Muscle of back (tissue), 3 donors: ENCODE measurements at regions not wholly inside any gene's neighbourhood (a gene's known extent, or its start where the extent isn't known, plus 50 kb on each side); places are given as distances from the start of the nearest gene placed in this dataset.

Experiments used
- DNase-seq, 3 donors: peaks; one replicate each; pipeline versions ENCODE4 v3.0.0 to v3.0.0-alpha.2; 2013

DNA sequence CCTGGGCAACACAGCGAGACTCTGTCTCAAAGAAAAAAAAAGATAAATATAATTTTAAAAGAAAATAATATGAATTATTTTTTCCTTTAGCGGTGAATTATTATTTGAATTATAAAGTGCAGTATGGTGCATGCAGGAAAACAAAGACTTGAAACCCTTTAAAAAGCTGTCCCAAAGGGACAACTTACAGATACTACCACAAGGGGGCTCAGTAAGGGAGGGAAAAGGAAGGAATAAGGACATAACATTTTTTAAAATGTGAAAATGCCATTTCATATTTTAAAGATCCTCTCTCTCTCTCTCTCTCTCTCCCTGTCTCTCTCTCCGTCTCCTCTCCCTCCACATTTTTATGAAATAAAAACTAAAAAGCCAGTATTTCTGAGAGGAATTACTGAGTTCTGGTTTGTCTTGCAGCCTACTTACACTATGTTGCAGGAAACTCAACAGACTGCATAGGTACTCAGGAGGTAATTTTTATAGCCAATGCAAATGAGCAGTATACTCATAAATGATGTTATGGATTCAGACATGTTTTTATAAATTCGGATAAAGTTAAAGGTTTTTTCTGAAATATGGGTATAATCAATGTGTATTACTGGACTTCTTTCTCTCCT lies 455.0 kb upstream of the GJE1 start:
- peak in 2 of 3 donors; percentile 21 to 30 for DNase-seq

GRCh38 chr6:141675957-141676356 lies 456.8 kb upstream of the GJE1 start:
- peak in 2 of 3 donors; percentile 14 to 20 for DNase-seq

DNA sequence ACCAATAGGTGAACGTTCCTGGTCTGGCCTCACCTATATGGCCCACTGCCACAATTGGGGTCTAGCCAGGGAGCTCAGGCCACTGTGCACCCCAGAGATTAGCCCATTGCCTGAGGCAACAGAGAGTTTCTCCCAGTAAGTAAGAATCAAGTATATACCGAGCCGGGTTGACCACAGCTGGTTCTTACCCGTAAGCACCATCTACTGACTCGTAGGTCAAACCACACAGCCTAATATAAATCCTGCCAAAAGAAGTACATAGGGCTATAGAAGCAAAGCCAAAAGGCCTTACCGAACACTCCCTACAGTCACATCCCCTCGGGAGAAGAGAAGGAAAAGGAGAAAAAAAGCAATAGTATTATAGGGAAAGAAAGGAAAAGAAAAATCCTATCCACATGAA lies 463.6 kb upstream of the GJE1 start:
- no peak for DNase-seq

DNA sequence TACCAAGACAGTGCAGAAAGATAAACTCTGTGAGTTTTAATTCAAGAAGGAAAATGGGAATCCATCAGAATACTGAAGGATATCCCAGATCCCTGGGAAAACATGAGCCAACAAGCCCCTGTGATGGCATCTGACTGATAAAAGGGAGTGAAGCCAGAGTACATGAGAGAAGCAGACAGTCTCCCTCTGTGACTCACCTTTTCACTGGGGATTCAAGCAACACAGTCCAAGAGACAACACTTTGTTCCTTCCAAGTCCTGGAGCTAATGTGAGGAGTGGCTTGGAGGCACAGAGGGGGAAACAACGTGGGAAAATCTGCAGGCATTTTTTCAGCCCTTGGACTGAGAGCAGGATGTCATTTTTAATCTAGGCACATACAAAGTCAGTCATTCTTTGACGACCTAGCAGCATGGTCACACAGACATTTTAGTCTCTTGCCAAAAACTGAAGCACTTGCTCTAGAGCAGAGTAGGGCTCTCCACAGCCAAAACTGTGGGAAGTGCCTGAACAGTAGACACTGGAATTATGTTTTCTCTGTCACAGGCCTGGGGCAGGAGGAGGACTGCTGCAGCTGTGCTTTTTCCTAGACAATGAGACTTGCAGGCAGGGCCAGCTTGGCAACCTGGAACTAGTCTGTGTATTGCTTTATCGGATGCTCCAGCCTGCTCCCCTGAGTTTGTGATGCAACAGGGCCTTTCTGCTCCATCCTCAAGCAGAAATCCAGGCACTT lies 465.0 kb upstream of the GJE1 start:
- peak in 1 of 3 donors; percentile 5 for DNase-seq

GRCh38 chr6:141666187-141666586 lies 466.5 kb upstream of the GJE1 start:
- DNase-seq: no peak

DNA sequence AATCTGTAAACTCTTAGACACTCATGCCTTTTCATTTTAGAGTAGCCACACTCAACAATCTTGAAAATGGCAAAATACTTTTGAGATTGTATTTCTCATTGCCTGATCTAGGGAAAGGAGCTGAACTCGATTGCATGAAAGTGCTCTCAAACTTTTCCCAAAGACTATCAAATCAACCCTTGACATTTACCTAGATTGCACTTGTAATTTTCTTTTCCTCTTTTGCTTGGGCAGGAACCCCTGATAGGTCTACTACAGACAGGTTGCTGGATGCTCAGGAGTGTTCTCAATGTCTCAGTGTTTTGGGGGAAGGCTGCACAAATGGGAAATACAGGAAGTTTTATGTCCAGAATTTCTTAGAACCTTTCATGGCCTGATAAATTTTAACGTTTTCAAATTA lies 468.0 kb upstream of the GJE1 start:
- DNase-seq: no peak

GRCh38 chr6:141659582-141659981 lies 473.1 kb upstream of the GJE1 start:
- DNase-seq: no peak

DNA sequence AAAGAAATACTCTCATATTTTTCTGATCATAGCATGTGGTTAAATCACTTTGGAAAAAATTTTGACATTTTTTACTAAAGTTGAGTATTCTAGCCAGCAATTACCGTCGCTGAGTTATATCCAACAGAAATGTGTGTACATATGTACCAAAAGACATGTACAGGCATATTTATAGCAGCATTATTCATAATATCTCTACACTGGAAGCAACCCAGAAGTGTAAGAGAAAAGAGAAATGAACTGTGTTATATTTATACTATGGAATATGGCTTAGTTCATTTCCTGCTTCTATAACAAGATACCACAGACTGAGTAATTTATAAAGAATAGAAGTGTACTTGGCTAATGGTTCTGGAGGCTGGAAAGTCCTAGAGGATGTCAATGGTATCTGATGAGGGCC lies 474.0 kb upstream of the GJE1 start:
- no peak for DNase-seq

DNA sequence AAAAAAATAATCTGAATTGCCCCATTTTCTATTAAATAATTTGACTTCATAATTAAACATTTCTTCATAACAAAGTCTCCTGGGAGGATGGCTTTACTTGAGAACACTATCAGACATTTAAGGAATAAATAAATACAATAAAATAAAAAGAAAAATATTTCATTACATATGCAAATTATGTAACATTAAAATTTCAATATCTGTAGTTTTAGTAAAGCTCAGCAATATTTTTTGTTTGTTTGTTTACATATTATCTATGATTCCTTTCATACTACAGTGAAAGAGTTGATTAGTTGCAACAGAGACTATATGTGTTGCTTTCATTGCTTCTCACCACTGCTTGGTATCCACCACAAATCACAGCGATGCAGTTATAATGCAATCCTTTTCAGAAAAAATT lies 474.9 kb upstream of the GJE1 start:
- no peak for DNase-seq

GRCh38 chr6:141653590-141653989 lies 479.1 kb upstream of the GJE1 start:
- no peak for DNase-seq

- no peak for DNase-seq
Measured at GRCh38 chr6:141641951-141642350, 490.8 kb upstream of the GJE1 start.

DNA sequence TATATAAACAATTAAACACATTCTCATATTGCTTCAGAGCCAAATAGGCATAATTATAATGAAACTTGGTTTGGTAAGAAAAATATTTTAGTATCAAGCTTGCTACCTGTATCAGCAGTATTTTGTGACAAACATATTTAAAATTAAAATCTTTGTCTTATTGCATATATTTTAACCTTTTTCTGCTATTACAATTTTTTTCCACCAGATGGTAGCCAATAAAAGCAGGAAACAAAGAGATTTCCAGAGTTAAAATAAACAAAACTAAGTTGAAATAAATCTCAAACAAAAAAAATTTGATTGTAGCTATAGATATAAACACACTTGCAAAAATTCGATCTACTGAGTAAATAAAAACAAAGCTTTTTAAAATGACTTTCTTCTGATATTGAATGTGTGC lies 491.3 kb upstream of the GJE1 start:
- no peak for DNase-seq

DNA sequence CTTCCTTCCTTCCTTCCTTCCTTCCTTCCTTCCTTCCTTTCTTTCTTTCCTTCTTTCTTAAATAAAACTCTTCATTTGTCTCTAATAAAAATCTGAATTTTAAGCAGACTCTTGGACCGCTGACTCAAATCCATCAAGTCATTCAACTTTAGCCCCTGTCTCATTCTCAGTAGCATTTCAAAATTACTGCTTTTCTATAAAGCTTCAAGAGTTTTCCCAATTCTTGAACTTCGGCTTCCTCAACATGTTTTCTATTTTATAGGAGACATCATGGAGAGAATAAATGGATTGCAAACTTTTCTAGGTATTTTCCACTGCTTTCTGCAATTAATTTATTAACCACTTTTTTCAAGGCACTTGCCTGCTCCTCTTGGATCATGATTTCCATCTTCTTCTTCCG lies 497.1 kb upstream of the GJE1 start:
- DNase-seq: no peak

- no peak for DNase-seq
Measured at GRCh38 chr6:141634269-141634668, 498.5 kb upstream of the GJE1 start.

DNA sequence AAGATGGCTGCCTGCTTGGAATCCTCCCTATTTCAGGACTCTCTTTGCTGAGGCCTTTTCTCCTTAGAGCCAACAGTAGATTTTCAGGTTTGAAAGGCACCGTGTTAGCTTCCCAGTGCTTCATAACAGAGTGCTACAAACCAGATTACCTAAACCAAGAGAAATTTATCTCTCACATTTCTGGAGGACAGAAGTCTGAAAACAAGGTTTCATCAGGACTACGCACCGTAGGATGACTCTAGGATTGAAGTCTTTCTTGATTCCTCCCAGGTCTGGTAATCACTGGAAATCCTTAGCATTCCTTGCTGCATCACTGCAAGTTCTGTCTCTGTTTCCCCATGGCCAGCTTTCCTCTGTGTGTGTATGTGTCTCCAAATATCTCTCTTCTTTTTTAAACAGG lies 508.4 kb upstream of the GJE1 start:
- no peak for DNase-seq

DNA sequence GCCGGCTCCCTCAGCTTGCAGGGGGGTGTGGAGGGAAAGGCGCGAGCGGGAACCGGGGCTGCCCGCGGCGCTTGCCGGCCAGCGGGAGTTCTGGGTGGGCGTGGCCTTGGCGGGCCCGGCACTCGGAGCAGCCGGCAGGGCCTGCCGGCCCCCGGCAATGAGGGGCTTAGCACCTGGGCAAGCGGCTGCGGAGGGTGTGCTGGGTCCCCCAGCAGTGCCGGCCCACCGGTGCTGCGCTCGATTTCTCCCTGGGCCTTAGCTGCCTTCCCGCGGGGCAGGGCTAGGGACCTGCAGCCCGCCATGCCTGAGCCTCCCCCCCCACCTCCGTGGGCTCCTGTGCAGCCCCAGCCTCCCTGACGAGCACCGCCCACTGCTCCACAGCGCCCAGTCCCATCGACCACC lies 514.5 kb upstream of the GJE1 start:
- DNase-seq: no peak

DNA sequence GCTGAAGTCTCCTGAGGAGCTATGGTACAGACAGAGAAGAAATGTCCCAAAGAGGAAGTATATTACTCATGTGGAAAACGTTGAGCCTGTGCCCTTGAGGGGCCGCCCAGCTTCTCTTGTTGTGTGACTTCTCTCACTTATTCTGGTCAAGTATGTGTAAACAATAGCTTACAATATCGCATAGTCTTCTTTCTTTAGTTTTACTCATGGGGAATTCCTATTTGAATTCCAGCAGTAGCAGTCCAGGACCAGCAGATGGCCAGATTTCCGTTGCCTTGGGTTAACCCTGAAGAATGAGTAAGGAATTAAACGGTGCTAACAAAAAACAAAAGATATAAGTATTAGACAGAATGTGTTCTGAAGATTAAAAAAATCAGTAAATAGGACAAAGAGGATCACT lies 522.0 kb upstream of the GJE1 start:
- no peak for DNase-seq

GRCh38 chr6:141607956-141608355 lies 524.8 kb upstream of the GJE1 start:
- no peak for DNase-seq

DNA sequence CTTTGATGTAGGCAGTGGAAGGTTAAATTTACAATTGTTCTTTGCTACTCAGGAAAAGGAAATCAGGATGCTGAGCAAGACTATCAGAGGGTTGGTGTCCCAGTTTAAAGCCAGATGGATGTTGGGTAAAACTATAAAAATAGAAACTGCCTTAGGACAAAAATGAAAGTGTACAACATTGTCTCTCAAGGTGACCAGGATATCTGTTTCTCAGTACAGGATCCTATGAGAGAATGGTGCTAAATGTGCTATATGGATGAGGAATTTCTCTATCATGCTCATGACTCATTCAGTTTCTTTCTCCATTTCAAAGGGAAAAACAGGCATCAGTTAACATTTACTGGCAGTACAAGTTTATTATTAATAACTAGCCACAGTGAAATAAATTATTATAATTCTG lies 534.2 kb upstream of the GJE1 start:
- DNase-seq: no peak

DNA sequence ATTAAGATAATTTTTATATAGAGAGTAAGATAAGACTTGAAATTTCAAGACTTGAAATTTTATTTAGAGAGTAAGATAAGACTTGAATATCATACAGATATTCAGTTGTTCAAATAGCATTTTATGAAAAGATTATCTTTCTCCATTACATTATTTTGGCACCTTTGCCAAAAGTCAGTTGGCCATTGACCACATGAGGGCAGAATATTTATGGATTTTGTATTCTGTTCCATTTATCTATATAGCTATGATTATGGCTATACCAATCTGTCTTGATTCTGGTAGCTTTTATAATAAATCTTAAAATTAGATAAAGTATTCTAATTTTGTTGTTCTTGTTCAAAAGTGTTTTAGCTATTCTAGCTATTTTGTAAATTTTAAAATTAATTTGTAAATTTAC lies 537.9 kb upstream of the GJE1 start:
- DNase-seq: no peak

DNA sequence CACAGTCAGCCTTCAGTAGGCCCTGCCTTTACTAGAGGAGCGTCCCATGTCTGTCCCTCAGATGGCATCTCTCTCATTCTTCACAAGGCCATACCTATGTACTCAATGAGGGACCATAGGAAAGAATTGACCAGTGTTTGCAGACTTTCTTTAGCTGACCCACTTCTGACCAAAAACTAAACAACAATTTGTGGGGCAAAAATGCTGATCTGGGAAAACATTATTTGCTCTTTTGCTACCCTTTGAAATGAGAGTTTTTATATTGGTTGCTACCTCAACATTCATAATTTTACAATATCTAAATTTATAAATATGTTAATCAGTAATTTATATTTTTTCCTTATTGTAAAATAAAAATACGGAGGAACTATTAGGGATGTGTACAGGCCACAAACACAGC lies 539.4 kb upstream of the GJE1 start:
- DNase-seq: no peak

DNA sequence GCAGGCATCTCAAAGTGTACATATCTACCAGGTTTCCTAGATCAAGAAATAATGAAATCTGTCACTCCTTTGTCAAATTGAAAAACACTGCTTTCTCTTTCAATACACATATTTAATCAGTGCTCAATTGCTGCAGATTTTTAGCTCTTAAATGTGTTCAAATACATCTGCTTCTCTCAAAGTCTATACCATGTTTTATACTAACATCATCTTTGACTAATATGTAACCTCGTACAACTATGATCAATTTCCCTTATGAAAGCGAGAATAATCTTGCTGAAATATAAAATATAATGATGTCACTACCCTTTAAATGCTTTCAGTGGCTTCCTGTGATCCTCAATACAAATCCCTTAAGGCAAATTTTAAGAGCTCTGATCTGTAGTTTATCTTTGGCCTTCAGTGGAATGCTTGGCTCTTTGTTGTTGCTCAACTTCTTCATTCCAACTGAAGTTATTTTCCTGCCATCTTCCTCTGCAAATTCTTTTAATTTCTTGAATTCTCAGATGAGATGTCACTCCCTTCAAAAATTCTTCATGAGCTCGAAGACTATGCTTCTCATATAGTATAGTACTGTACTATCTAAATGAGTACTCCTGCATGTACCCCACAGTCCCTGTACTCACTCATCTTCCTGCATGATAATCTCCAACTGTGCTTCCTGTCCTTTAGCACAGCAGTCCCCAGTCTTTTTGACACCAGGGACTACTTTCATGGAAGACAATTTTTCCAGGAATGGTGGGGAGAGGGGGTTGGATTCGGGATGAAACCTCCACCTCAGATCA lies 545.1 kb upstream of the GJE1 start:
- peak in 1 of 3 donors; percentile 45 for DNase-seq

GRCh38 chr6:141580988-141581552 lies 551.7 kb upstream of the GJE1 start:
- DNase-seq: peak in 1 of 3 donors; percentile 52
